Astrocyte (in vitro differentiated cells and primary cell): ENCODE measurements at regions not wholly inside any gene's neighbourhood (a gene's known extent, or its start where the extent isn't known, plus 50 kb on each side); places are given as distances from the start of the nearest gene placed in this dataset.

Experiments used
- DNase-seq: peaks from one replicate; pipeline ENCODE4 v3.0.0-alpha.2; 2010; ENCODE audit warnings: low read depth
- FAIRE-seq: peaks from 2 replicates; lab custom pipeline; 2011; peaks lifted over from hg19 to GRCh38; lab: Jason Lieb, UNC
- H2AFZ ChIP-seq: 2 replicates; pipeline ENCODE4 v1.6.0; 2012; ENCODE audit warnings: low read depth, low read length, inconsistent platforms
- H3K27ac ChIP-seq: 2 replicates; pipeline ENCODE4 v1.5.1; 2011; ENCODE audit warnings: low read depth, low read length, inconsistent platforms
- H3K27me3 ChIP-seq: 2 replicates; pipeline ENCODE4 v1.6.0; 2011; ENCODE audit warnings: low read length, inconsistent platforms; ENCODE audit not compliant: insufficient read depth
- H3K36me3 ChIP-seq: 2 replicates; pipeline ENCODE4 v1.5.1; 2011; ENCODE audit warnings: low read length, inconsistent platforms; ENCODE audit not compliant: insufficient read depth
- H3K4me1 ChIP-seq: 2 replicates; pipeline ENCODE4 v1.5.1; 2011; ENCODE audit warnings: low read length, inconsistent platforms; ENCODE audit not compliant: insufficient read depth
- H3K4me2 ChIP-seq: 2 replicates; pipeline ENCODE4 v1.6.0; 2012; ENCODE audit warnings: low read length, inconsistent platforms
- H3K4me3 ChIP-seq: 2 replicates; pipeline ENCODE4 v1.5.1; 2011; ENCODE audit warnings: low read depth, mild to moderate bottlenecking, low read length, inconsistent platforms; ENCODE audit not compliant: insufficient read depth
- H3K79me2 ChIP-seq: 2 replicates; pipeline ENCODE4 v1.6.0; 2012; ENCODE audit warnings: mild to moderate bottlenecking, low read length, inconsistent platforms; ENCODE audit not compliant: insufficient read depth
- H3K9ac ChIP-seq: 2 replicates; pipeline ENCODE4 v1.6.0; 2012; ENCODE audit warnings: mild to moderate bottlenecking, low read length, inconsistent platforms
- H3K9me3 ChIP-seq: 2 replicates; pipeline ENCODE4 v1.5.1; 2012; ENCODE audit warnings: low read depth, mild to moderate bottlenecking, low read length, inconsistent platforms; ENCODE audit not compliant: insufficient read depth
- H4K20me1 ChIP-seq: 2 replicates; pipeline ENCODE4 v1.6.0; 2012; ENCODE audit warnings: low read length, inconsistent platforms; ENCODE audit not compliant: insufficient read depth
- H3K27ac Mint-ChIP-seq: one replicate; pipeline ENCODE4 v1.8.0; 2021; ENCODE audit warnings: mild to moderate bottlenecking, mixed read lengths; ENCODE audit not compliant: unreplicated experiment
- H3K27me3 Mint-ChIP-seq: one replicate; pipeline ENCODE4 v1.8.0; 2021; ENCODE audit warnings: low read depth, mixed read lengths; ENCODE audit not compliant: unreplicated experiment
- H3K36me3 Mint-ChIP-seq: one replicate; pipeline ENCODE4 v1.8.0; 2021; ENCODE audit warnings: low read depth, mixed read lengths; ENCODE audit not compliant: unreplicated experiment
- H3K4me1 Mint-ChIP-seq: one replicate; pipeline ENCODE4 v1.8.0; 2021; ENCODE audit warnings: low read depth, mixed read lengths; ENCODE audit not compliant: unreplicated experiment
- H3K4me3 Mint-ChIP-seq: one replicate; pipeline ENCODE4 v1.8.0; 2021; ENCODE audit warnings: mild to moderate bottlenecking, moderate library complexity, mixed read lengths; ENCODE audit not compliant: unreplicated experiment
- H3K9me3 Mint-ChIP-seq: one replicate; pipeline ENCODE4 v1.8.0; 2021; ENCODE audit warnings: mild to moderate bottlenecking, mixed read lengths; ENCODE audit not compliant: unreplicated experiment
- CTCF ChIP-seq: IDR thresholded peaks from 2 replicates; pipeline ENCODE4 v1.5.1; 2011; ENCODE audit warnings: low read depth, mild to moderate bottlenecking, inconsistent platforms, low read length, moderate library complexity; ENCODE audit not compliant: insufficient read depth
- EZH2 ChIP-seq: IDR thresholded peaks from 2 replicates; pipeline ENCODE4 v1.6.1; 2012; ENCODE audit warnings: mild to moderate bottlenecking, low read length, inconsistent platforms; ENCODE audit not compliant: insufficient read depth

- Histone ChIP-seq H3K79me2 (no peaks in the 10 kb centered on the region), H3K9ac (no peak overlapping the region), H3K9me3 (no peaks in the 10 kb centered on the region), H3K4me2 (no peak overlapping the region), H3K4me1 (peaks cover 26% of the 10 kb centered on the region), H3K4me3 (no peak overlapping the region), H2AFZ (no peak overlapping the region), H3K27me3 (no peaks in the 10 kb centered on the region), H4K20me1 (no peaks in the 10 kb centered on the region), H3K27ac (no peak overlapping the region), H3K36me3 (no peaks in the 10 kb centered on the region)
- Mint-ChIP-seq H3K27ac (no peak overlapping the region), H3K9me3 (no peaks in the 10 kb centered on the region), H3K4me3 (no peak overlapping the region), H3K27me3 (peaks cover 2% of the 10 kb centered on the region), H3K36me3 (no peaks in the 10 kb centered on the region), H3K4me1 (peaks cover 8% of the 10 kb centered on the region)
- peak; percentile 79 for FAIRE-seq
- TF ChIP-seq EZH2 (no peak), CTCF (no peak)
- DNase-seq, result peak; percentile 36
These were observed 374.9 kb upstream of the TGFBR2 start for GRCh38 chr3:30231277-30232141.

- FAIRE-seq (peak; percentile 50), DNase-seq (peak; percentile 92)
- H3K9me3 ChIP-seq, result no peaks in the 10 kb centered on the region
- no peaks in the 10 kb centered on the region for H3K9me3 Mint-ChIP-seq
- no peaks in the 10 kb centered on the region for H4K20me1 ChIP-seq
- H3K4me3 ChIP-seq, result no peak overlapping the region
- no peak overlapping the region for H3K4me3 Mint-ChIP-seq
- H3K27ac ChIP-seq, result no peak overlapping the region
- H3K27me3 Mint-ChIP-seq, result peaks cover 2% of the 10 kb centered on the region
- H3K4me1 Mint-ChIP-seq, result peaks cover 8% of the 10 kb centered on the region
- no peak overlapping the region for H3K4me2 ChIP-seq
- peaks cover 21% of the 10 kb centered on the region for H3K4me1 ChIP-seq
- H3K27me3 ChIP-seq, result no peaks in the 10 kb centered on the region
- no peaks in the 10 kb centered on the region for H3K79me2 ChIP-seq
- no peak overlapping the region for H2AFZ ChIP-seq
- H3K27ac Mint-ChIP-seq, result no peak overlapping the region
- no peaks in the 10 kb centered on the region for H3K36me3 ChIP-seq
- no peaks in the 10 kb centered on the region for H3K36me3 Mint-ChIP-seq
- H3K9ac ChIP-seq, result no peak overlapping the region
- TF ChIP-seq EZH2, result no peak
- TF ChIP-seq CTCF, result no peak
These were observed 374.3 kb upstream of the TGFBR2 start for GRCh38 chr3:30232142-30232541.
